ENCODE measurements at regions not wholly inside any gene's neighbourhood (a gene's known extent, or its start where the extent isn't known, plus 50 kb on each side); places are given as distances from the start of the nearest gene placed in this dataset.
"Not testable (repeated sequence)": the region's sequence is repeated elsewhere in the genome, so short reads cannot be mapped to it uniquely, and the experiment has no call there.

DNA sequence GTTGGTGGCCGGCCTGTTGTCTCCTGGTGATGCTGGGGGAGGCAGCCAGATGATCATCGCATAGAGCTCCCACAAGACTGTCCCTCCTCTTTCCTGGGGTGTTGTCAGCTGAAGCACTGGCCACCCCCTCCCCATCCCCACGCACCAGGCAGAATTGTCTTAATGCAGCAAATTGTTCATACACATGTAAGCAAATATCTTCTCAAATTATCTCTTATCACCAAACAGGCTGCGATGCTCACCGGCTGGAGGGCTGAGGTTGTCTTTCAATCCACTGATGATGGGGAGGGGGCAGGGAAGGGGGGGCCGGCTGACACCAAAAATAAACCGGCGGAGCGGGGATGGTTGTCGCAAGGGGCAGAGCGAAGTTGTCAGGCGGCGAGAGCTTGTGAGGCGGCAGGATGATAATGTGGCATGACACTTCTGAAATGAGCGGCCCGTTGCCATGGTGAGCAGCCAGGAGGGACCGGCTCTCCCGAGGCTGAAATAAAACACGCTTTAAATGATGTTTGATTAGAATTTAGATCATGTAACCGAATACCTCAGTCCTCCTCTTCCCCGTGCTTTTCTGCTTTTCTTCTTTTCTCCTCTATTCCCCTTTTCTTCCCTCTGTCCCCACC lies 59.8 kb downstream of the MRM1 start:
- no peak for DNase-seq

DNA sequence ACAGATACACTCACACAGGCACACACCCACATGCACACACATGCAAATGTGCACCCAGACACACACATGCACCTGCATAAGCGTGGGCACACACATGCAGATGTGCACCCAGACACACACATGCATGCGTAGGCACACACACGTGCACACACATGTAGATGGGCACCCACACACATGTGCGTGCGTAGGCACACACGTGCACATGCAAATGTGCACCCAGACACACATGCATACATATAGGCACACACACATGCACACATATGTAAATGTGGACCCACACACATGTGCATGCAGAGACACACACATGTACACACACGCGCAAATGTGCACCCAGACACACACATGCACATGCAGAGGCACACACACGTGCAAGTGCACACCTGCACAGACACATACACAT lies 60.3 kb downstream of the MRM1 start:
- no peak for DNase-seq

DNA sequence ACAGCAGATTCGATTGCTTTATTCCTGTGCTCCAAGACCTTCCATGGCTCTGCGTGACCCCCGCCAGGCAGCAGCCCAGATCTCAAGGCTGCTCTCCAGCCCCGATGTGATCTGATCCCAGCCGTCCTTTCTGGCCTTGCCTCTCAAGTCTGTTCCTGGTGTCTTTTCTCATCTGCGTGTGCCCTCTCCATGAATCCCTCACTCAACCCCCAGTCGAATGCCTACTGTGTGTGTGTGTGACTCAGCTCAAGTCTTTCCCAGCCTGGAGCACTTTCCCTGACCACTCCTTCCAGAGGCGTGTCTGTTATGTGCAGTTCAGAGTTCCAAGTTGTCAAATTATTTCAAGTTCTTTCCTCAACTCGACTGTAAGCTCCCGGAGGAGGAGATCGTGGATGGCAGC lies 64.0 kb downstream of the MRM1 start:
- DNase-seq: no peak

DNA sequence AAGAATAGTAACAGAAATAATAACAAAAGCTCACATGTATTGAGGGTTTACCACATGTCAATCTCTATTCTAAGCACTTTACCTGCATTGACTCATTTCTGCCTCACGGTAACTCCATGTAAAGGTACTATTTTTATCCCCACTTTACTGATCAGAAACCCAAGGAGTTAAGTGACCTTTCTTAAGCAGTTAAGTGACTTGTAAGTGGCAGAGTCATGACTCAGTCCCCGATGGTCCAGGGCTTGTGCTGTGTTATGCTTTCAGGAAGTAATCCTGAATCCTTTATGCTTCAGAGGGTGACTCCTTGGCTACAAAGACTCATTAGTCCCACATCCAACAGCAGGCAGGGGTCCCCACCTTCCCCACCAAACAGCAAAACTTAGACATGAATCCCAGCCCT lies 66.5 kb downstream of the MRM1 start:
- no peak for DNase-seq

DNA sequence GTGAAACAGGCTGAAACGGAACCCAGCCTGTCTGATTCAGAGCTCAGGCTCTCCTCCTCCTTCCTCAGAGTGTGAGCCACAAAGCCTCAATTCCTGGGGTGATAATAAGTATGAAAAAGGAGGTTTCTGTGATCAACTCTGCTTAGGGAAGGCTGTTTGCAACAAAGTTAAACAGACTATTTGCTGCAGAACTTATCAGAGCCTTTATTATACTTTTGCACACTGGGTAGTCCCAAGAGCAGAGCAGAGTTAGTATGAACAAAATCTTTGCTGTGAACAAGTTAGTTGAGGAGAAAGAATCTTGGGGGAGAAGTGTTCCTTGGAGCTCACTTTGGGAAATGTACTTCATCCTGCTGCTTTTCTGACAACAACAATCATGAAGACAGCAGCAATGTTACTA lies 67.4 kb downstream of the MRM1 start:
- DNase-seq: no peak

DNA sequence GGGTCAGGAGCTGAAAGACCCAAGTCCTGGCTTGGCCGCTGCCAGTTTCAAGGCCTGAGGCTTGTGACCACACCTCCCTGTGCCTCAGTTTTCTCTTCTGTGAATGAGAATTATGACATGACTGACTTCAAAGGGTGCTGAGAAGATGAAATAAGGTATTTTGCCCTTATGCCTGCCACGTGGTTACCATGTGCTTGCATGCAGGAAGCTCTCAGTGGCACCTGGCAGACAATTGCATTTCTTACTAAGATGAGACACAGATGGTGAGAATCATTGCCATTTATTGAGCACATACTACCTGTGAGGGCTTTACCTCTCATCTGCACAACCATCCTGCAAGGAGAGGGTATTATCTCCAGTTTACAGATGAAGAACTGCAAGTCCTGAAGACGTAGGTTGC lies 69.8 kb downstream of the MRM1 start:
- DNase-seq: no peak

DNA sequence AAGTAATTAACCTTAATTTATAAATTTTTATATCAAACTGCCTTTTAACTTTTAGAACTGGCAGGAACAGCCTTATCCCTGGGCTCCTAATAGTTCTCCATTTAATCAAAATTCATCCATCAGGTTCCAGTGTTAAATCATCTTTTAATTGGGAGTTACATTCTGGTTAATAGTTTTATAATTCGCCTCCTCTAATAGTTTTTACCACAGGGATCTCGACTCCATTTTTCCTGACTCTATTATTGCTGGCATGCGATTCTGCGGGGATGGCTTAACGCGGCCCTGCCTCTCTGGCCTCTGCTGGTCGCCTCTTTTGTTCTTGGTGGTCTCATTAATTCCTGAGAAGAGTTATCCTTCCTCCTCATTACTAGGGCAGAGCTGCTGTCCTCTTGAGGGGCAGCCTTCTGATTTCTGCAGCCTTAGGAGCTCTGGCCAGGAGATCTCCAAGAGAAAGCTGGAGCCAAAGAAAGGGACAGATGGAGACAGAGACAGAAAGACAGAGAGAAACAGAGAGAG lies 71.1 kb downstream of the MRM1 start:
- DNase-seq: no peak

DNA sequence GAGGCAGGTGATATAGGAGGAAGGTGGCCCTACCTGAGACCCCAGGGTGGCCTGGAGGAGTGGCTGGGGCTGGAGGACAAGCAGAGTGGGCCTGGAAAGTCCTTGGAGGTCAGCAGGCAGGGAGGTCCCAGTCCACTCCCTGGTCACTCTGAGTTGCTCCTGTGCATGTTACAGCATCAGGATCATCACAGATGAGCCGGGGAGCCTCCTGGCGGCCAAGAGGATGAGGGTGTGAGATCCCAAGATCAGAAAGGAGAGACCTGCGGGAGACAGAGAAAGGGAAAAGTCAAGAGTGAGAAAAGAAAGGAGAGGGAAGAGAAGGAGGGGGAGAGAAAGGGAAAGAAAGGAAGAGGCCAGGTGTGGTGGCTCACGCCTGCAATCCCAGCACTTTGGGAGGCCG lies 71.7 kb downstream of the MRM1 start:
- no peak for DNase-seq

DNA sequence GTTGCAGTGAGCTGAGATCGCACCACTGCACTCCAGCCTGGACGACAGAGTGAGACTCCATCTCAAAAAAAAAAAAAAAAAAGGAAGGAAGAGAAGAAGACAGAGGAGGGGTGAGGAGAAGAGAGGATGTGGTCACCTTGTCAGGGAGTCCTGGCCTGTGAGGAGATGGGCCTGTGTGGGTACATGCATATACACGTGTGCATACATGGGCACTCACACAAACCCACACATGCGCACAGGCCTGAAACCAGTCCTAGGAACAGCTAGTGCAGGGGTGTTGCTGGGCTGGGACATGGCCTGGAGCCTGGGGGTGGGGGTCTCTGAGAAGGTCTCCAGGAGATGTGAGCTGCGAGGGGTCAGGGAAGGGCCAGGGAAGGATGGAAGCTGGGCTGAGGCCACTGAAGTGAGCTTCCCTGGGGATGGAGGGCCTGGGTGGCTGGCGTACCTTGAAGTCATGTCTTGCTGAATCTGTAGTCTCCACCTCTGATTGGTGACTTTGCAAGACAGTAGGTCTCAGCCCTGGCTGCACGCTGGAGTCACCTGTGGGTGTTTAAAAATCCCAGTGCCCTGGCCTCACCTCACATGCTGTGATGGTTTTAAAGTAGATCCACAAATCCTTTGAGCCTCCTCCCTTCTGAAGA lies 72.4 kb downstream of the MRM1 start:
- no peak for DNase-seq

DNA sequence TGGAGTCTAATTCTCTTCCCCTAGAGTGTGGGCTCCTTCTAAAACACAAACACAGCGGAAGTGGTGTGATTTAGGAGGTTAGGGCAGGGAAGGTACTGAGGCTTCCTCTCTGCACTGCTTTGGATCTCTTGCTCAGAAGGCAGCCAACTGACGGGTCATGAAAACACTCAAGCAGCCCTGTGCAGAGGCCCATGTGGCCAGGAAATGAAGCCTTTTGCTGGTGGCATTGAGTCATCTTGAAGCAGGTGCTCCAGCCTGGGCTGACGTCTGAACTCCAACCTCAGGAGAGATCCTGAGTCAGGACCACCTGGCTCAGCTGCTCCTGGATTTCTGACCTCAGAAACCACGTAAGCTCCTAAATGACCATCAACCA lies 72.9 kb downstream of the MRM1 start:
- DNase-seq: no peak

DNA sequence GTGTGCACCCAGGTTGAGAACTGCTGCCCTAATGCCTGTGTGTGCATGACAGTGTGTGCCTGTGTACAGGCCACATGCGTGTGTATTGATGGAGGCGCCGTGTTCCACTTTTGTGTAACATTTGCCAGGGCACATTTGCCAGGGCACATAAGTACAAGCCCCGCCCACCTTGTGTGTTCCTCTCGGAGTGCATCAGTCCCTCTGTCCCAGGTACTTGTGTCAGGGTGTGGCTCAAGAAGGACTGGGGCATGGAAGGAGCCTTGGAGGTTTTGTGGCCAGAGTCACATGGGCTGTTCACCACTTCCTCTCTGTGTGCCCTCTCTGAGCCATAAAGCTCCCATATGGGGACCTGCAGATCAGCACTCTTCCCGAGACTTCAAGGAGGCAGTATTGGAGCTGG lies 73.9 kb downstream of the MRM1 start:
- no peak for DNase-seq

DNA sequence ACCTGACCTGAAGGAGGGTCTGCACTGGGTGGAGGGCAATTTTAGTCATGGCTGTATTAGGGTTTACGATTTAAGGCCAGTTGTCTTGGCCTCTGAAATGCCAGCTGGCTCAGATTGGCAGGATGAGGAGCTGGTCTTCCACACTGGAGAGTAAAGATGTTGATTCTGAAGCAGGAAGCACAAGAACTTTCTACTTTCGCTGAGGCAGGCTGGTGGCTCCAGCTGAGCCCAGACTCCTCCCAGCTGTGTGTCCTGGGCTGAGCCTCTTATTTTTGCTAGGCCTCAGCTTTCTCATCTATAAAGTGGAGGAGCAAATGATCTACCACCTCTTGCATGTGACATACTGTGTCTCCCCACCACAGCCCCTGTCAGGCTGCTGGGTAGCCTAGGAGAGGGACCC lies 74.4 kb downstream of the MRM1 start:
- DNase-seq: no peak

DNA sequence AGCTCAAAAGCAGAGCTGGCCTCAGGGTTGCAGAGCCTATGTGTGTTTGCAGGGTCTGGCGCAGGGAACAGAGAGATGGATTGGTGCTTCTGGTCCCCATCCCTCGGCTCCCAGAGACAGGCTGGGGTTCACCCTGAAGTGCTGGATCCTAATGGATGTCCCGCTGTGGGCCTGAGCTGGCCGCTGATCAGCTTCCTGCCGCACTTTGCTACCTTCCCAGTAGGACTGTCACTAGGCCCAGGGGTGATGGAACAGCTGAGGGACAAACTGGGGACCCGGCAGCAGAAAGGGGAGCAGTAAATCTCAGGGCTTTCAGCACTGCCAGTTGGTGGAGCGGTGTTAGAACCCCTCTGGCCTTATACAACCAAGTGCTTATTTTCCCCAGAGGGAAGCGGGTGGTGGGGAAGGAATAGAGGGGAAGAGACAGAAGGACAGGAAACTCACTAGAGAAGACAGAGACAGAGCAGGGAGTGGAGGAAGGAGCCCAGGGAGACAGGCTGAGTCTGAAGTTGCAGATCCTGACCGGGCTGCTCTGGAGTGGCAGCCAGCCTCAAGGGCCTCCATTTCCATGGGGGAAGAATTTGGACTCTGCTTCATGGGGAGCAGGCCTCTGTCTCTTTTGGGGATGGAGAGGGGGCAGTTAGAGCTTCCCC lies 78.6 kb downstream of the MRM1 start:
- no peak for DNase-seq

DNA sequence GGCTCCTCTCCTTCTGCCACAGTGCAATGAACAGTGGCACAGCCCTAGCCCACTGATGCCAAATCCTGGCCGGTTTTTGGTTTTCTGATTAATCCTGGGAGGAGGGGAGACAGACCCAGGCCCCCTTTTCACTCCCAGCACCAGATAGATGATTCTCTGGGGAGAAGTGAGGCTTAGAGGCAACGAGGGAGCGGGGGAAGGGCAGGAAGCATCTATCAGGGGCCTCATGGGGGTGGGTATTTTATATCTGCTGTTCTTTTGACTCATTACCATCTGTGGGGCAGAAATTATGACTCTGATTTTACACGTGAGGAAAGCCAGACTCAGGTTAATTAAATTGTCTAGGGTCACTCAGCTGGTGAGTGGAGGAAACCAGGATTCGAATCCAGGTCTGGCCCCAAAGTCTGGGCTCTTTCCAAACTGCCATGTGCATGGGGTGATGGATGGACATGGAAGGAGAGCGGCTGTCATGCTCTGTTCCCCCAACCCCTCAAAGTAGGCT lies 79.4 kb downstream of the MRM1 start:
- no peak for DNase-seq

DNA sequence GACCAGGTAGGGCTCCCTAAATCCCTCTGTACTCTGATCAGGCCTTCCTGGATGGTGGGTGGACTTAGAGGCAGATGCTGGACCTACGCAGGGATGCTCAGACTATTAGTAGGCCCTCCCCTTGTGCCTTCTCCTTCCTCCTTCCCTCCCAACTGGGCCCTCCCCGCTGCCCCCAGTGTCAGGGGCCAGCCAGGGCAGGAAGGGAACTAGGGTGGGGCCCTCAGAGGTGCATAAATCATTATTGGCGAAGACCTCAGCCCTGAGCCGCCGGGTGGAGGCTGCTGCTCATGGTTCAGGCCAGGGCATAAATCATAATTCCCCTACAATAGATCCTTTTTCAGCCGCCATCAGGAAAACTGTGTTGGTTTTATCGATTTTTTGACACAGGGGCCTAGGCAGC lies 81.4 kb downstream of the MRM1 start:
- no peak for DNase-seq

DNA sequence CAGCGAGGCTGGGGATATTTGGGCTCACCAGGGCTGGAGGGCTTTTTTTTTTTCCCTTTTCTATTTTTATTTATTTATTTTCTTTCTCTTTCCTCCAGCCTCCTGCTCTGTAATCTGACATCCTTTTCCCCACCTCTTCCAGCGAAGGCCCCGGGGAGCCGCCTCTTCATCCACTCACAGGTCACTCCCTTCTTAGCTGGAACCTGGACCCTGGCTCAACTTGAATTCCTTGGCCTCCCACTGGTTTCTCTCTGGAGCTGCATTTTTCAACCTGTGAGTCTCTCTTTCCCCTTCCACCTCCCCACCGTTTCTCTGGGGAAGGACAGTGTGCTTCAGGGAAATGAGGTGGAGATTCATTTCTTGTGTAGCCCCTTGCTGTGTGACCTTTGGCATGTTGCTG lies 82.0 kb downstream of the MRM1 start:
- no peak for DNase-seq

DNA sequence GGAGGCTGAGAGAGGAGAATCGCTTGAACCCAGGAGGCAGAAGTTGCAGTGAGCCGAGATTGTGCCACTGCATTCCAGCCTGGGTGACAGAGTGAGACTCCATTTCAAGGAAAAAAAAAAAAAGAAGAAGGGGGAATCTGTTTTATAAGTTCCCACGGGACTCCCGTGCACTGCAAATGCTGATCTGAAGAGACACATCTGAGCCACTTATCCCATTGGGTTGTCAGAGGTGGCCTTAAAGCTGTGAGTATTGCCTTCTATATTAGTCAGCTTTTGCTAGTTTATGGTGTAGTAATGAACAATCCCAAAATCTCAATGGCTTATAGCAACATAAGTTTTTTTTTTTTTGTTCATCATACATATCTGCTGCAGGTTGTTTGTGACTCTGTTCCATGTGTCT lies 82.8 kb downstream of the MRM1 start:
- no peak for DNase-seq

DNA sequence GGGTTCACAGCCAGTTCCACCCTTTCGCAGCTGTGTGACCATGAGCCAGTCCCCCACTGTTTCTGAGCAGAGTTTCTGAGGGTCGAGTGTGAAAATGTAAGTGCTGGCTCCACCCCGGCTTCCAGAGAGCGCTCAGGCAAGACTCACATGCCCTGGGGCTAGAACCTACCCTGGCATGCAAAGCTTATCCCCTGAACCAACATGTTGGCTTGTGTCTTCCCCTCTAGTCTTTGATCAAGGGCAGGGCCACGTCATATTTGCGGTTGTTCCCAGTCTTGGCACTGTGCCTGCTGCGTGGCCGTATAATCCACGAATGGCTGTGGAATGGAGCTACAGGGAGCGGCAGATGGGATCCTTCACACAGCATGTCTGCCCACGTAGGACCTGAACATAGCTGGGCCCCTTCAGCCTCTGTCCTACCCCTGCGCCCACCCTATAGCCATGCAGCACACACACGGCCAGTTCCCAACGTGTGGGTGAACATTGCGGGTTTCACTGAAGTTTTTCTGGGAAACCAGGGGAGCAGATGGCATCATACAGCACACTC lies 84.8 kb downstream of the MRM1 start:
- DNase-seq: no peak

DNA sequence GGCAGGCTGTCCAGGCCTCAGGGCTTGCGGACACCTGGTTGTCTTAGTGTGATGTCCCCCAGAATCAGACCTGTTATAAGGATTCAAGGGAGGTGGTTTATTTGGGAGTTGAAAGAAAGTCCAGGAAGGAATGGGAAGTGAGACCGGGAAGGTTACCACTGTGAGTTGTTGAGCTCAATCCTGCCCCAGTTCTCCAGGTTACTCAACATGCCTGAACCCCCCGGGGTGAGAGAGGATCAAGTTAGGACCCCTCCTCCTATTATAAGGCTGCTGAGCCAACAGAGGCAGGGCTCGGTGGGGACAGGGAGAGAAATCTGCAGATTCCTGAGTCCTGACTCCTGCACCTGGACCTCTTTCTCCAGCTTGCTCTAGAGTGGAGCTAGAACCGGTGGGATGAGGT lies 86.4 kb downstream of the MRM1 start:
- no peak for DNase-seq

DNA sequence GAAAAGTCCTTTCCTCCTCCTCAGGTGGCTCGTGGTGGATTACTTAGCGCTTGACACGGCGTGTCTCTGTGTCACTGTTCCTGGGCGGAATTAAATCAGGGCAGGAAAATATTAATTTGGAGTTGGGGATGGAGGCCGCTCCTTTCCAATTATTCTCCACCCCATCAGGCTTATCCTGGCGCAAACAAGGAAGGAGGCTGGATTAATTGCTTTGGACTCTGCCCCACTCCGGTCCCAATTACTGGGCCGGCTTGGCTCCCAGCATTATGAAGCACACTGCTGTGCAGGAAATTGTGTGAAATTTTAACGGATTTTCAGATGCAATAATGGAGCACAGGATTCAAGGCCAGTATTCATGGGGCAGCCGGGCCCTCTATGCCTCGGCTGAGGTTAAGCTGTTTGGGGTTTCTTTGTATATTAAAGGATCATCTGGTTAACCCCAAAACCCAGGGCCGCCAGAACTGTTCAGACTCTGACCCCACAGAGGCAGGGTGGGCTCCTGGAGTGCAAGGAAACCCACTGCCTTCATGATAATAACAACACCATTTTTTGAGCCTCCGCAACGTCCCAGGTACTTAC lies 87.8 kb downstream of the MRM1 start:
- DNase-seq: no peak

DNA sequence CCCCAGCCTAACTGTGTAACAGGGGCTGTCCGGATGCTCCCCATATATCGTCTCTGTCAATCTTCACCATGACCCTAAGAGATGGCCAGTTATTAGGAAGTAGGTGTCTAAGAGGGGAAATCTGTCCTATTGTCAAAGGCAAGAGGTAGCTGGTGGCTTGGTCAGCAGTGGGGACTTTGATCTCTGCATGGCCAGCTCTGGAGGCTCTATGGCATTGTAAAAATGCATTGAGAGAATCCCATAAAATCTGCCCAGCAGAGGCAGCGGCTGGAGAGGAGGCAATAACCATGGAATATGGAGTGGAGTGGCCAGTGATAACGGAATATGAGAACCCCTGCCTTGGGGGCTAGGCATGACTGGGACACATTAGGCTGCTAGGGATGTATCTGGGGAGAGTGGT lies 88.8 kb downstream of the MRM1 start:
- no peak for DNase-seq

DNA sequence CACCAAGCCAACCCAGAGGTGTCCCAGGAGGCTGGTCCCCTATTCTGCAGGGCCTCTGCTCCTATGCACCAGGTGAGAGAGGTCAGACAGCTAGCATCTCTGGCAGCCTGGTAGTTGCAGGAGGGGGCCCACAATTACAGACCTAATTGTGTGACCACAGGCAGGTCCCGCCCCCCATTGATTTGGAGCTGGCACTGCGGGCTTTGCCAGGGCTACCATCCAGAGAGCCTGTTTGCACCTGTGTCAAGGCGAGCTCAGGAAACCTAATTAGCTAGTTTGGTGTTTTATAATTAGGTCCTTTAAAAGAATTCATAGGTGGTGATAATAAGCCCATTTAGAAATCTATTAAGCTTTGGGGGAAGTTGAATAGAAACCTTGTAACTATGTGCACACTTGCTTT lies 90.2 kb downstream of the MRM1 start:
- no peak for DNase-seq

DNA sequence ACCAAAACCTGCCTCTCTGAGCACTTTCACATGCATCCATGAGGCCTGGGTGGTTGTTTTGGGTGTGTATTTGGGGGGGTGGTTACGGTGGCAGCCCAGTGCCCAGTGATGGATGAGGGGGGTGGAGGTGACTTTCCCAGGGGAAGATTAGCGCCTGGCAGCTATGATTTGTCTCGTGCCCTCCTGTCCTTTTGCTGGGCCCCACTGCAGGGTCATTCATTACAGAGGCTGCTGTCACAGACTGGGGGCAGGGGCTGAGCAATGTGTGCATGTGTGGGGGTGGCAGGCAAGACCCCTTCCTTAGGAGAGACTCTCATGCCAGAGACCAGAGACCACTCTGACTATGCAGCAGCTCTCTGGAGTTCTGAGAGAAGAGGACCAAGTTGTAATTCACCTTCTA lies 93.7 kb downstream of the MRM1 start:
- DNase-seq: no peak

DNA sequence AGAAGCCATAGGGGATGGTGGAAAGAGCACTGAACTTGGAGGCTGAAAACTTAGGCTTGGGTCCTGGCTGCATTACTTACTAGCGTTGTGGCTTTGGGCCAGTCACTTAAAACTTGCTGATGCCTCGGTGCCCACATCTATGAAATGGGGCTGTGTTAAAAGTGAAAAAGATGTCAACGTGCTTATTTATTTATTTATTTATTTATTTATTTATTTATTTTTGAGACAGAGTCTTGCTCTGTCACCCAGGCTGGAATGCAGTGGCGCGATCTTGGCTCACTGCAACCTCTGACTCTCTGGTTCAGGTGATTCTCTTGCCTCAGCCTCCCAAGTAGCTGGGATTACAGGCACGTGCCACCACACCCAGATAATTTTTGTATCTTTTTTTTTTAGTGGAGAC lies 94.3 kb downstream of the MRM1 start:
- DNase-seq: not testable (repeated sequence)
